KMS-11 (cell line): ENCODE measurements at regions not wholly inside any gene's neighbourhood (a gene's known extent, or its start where the extent isn't known, plus 50 kb on each side); places are given as distances from the start of the nearest gene placed in this dataset.
"Not testable (repeated sequence)": the region's sequence is repeated elsewhere in the genome, so short reads cannot be mapped to it uniquely, and the experiment has no call there.

ENCODE experiments used
- H2AFZ ChIP-seq: fragments of 200-600 bp; sonication (generic); 2 replicates; pipeline ENCODE4 v1.6.1; 2016; ENCODE audit warnings: antibody characterized with exemption, mixed run types, low read depth
- H3K27ac ChIP-seq: fragments of 200-600 bp; sonication (generic); 2 replicates; pipeline ENCODE4 v1.6.1; 2016; ENCODE audit warnings: mild to moderate bottlenecking, mixed run types
- H3K27me3 ChIP-seq: fragments of 200-600 bp; sonication (generic); 2 replicates; pipeline ENCODE4 v1.6.1; 2017; ENCODE audit warnings: mild to moderate bottlenecking, low read depth, mixed run types, moderate library complexity; ENCODE audit not compliant: insufficient read depth
- H3K36me3 ChIP-seq: fragments of 200-600 bp; sonication (generic); 2 replicates; pipeline ENCODE4 v1.6.1; 2017; ENCODE audit warnings: mild to moderate bottlenecking, mixed run types; ENCODE audit not compliant: insufficient read depth
- H3K4me1 ChIP-seq: fragments of 200-600 bp; sonication (generic); 2 replicates; pipeline ENCODE4 v1.6.1; 2016; ENCODE audit warnings: mild to moderate bottlenecking, low read depth, mixed run types; ENCODE audit not compliant: poor library complexity, severe bottlenecking
- H3K4me2 ChIP-seq: fragments of 200-600 bp; sonication (generic); 2 replicates; pipeline ENCODE4 v1.7.0; 2016; ENCODE audit warnings: mild to moderate bottlenecking, mixed run types
- H3K4me3 ChIP-seq: fragments of 200-600 bp; sonication (generic); IDR thresholded peaks from 2 replicates; pipeline ENCODE4 v1.6.1; 2017; ENCODE audit warnings: low read depth, low read length, mixed read lengths; ENCODE audit not compliant: insufficient read depth
- H3K79me2 ChIP-seq: fragments of 200-600 bp; sonication (generic); 2 replicates; pipeline ENCODE4 v1.6.1; 2016; ENCODE audit warnings: low read depth, mixed run types; ENCODE audit not compliant: insufficient read depth
- H3K9ac ChIP-seq: fragments of 200-600 bp; sonication (generic); 2 replicates; pipeline ENCODE4 v1.6.1; 2016; ENCODE audit warnings: mild to moderate bottlenecking, mixed run types
- H4K20me1 ChIP-seq: fragments of 200-600 bp; sonication (generic); 2 replicates; pipeline ENCODE4 v1.6.1; 2016; ENCODE audit warnings: mild to moderate bottlenecking, mixed run types; ENCODE audit not compliant: insufficient read depth
- TF ChIP-seq, protein P1 (sequence below): fragments of 200-600 bp; sonication (generic); conservative IDR thresholded peaks from 2 replicates; pipeline ENCODE4 v1.6.1; 2017; ENCODE audit warnings: low read depth, mild to moderate bottlenecking, antibody characterized with exemption, low read length, moderate library complexity, mixed read lengths

DNA sequence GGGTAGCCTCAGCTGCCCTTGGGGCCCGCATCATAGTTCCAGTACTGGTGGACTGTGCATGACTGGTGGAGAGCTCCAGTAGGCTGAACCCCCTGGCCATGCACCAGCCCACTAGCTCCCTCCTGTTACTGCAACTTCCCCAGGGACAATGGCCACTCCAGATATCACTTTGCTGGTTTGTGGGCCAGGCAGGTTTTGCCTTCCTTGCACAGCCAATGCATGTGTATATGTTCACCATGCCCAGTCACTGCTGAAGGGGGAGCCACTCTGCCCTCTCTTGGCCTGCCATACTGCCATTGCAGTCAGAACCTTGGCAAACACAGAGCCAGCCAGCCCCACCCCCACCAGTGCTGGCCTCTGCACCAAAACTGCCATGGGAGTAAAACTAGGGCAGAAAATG is 2095.3 kb upstream of the RAG2 start:
- no peaks in the 10 kb centered on the region for H3K79me2 ChIP-seq
- H3K4me3 ChIP-seq = no peak overlapping the region
- H3K4me2 ChIP-seq = no peak overlapping the region
- H3K36me3 ChIP-seq = no peaks in the 10 kb centered on the region
- H3K9ac ChIP-seq = no peak overlapping the region
- no peaks in the 10 kb centered on the region for H3K4me1 ChIP-seq
- no peak overlapping the region for H2AFZ ChIP-seq
- H4K20me1 ChIP-seq = no peaks in the 10 kb centered on the region
- TF ChIP-seq, protein P1, sequence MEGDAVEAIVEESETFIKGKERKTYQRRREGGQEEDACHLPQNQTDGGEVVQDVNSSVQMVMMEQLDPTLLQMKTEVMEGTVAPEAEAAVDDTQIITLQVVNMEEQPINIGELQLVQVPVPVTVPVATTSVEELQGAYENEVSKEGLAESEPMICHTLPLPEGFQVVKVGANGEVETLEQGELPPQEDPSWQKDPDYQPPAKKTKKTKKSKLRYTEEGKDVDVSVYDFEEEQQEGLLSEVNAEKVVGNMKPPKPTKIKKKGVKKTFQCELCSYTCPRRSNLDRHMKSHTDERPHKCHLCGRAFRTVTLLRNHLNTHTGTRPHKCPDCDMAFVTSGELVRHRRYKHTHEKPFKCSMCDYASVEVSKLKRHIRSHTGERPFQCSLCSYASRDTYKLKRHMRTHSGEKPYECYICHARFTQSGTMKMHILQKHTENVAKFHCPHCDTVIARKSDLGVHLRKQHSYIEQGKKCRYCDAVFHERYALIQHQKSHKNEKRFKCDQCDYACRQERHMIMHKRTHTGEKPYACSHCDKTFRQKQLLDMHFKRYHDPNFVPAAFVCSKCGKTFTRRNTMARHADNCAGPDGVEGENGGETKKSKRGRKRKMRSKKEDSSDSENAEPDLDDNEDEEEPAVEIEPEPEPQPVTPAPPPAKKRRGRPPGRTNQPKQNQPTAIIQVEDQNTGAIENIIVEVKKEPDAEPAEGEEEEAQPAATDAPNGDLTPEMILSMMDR = no peak
- no peak overlapping the region for H3K27ac ChIP-seq
- no peaks in the 10 kb centered on the region for H3K27me3 ChIP-seq

DNA sequence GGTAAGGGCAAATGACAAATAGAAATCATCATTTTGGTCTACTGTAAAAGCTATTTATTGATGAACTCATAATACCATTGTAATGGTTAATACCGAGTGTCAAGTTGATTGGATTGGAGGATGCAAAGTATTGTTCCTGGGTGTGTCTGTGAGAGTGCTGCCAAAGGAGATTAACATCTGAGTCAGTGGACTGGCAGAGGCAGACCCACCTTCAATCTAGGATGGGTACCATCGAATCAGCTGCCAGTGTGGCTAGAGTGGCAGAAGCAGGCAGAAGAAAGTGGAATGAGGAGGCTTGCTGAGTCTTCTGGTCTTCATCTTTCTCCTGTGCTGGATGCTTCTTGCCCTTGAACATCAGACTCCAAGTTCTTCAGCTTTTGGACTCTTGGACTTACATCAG is 2092.2 kb upstream of the RAG2 start:
- not testable (repeated sequence) for H3K36me3 ChIP-seq, H3K79me2 ChIP-seq, H3K27ac ChIP-seq, H3K27me3 ChIP-seq, H4K20me1 ChIP-seq, H3K9ac ChIP-seq, H3K4me3 ChIP-seq, H3K4me2 ChIP-seq, H2AFZ ChIP-seq, H3K4me1 ChIP-seq

DNA sequence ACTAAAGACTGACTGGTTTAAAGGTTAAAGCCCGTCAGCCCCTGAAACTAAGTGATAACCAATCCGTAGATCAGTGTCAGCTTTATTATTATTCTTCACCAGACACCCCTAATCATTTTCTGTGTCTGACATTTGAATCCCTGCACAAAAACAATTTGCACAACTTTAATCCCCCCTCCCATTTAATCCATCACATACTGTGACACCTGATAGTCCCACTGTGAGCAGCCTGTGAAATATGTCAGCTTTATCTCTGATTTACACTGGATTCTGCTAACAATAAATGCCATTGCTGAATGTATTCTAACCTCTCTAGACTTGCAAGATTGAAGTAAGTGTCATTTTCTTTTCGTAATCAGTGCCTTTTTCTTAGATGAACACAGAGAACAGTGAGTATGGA is 2089.0 kb upstream of the RAG2 start:
- H2AFZ ChIP-seq = no peak overlapping the region
- no peak overlapping the region for H3K27ac ChIP-seq
- no peaks in the 10 kb centered on the region for H4K20me1 ChIP-seq
- TF ChIP-seq, protein P1 = no peak
- H3K27me3 ChIP-seq = no peaks in the 10 kb centered on the region
- H3K4me1 ChIP-seq = no peaks in the 10 kb centered on the region
- no peak overlapping the region for H3K9ac ChIP-seq
- no peaks in the 10 kb centered on the region for H3K36me3 ChIP-seq
- no peak overlapping the region for H3K4me2 ChIP-seq
- H3K79me2 ChIP-seq = no peaks in the 10 kb centered on the region
- no peak overlapping the region for H3K4me3 ChIP-seq

DNA sequence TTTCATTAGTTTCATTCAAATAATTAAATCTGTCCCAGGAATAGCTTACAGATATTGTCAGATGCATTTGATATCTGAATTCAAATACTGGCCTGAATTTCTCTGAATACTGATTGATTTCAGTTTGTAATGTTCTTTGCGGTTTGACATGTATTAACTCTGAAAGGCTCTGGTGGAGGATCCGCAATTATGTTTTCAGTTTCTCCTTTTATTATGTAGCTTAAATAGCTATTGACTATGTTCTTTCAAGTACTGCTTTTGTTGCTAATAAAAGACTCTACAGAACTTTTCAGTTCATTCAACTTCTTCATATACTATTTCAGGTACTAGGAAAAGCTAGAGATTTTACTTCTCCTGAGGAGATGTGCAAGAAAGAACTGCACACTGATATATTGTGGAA is 2085.4 kb upstream of the RAG2 start:
- Histone ChIP-seq H3K4me1 (no peaks in the 10 kb centered on the region), H3K36me3 (no peaks in the 10 kb centered on the region), H3K27me3 (no peaks in the 10 kb centered on the region), H3K4me3 (no peak overlapping the region), H4K20me1 (no peaks in the 10 kb centered on the region), H3K9ac (no peak overlapping the region), H3K79me2 (no peaks in the 10 kb centered on the region), H2AFZ (no peak overlapping the region), H3K27ac (no peak overlapping the region), H3K4me2 (no peak overlapping the region)
- TF ChIP-seq, protein P1 = no peak

DNA sequence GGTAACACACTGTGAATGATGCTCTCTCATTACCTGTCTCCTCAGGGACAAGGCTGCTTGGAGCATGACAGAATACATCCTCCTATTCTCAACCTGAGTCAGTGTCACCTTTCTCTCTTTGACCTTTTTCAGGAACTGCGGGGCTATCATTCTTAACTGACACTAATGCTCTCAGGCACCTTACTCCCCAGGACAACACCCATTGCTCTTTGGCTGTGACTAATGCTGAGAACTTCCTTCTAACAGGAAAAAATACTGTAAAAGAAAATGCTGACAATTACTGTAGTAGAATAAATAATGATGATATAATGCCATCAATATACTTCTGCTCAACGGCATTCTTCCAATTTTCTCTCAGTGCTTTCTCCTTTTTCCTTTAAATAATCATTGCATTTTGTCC is 2082.7 kb upstream of the RAG2 start:
- H3K27me3 ChIP-seq = no peaks in the 10 kb centered on the region
- no peak overlapping the region for H2AFZ ChIP-seq
- H3K4me2 ChIP-seq = no peak overlapping the region
- H3K36me3 ChIP-seq = no peaks in the 10 kb centered on the region
- TF ChIP-seq, protein P1 = no peak
- H4K20me1 ChIP-seq = no peaks in the 10 kb centered on the region
- H3K9ac ChIP-seq = no peak overlapping the region
- H3K4me1 ChIP-seq = no peaks in the 10 kb centered on the region
- no peak overlapping the region for H3K27ac ChIP-seq
- no peak overlapping the region for H3K4me3 ChIP-seq
- H3K79me2 ChIP-seq = no peaks in the 10 kb centered on the region
